ENCODE measurements at regions not wholly inside any gene's neighbourhood (a gene's known extent, or its start where the extent isn't known, plus 50 kb on each side); places are given as distances from the start of the nearest gene placed in this dataset.

DNA sequence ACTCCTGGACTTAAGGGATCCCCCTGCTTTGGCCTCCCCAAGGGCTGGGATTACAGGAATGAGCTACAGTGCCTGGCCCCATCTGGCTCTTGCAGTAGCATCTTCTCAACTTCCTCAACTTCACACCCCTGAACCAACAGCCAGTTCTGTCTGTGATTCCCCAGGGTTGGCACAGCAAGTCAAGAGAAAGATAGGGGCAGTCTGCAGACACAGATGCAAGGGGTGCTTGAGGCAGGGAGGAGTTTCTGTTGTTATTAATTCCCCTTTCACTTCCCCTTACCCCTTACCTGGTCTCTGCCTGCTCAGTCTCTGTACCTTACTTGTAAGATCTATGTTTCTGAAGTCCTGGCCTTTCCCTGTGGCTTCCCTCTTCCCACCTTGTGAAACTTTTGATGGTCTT, 54.1 kb upstream of the MEX3C start (continued):
- TF ChIP-seq TAF1 (IDR thresholded peaks at IDR 0.05; ENCODE audit: borderline replicate concordance, low read depth, low read length) (no peak), IKZF1 (conservative IDR thresholded peaks at IDR 0.05) (peak; percentile 68), IKZF2 (IDR thresholded peaks at IDR 0.05) (peak; percentile 63 to 70), ZNF622 (IDR thresholded peaks at IDR 0.05) (no peak), SUZ12 (IDR thresholded peaks at IDR 0.05; ENCODE audit: unreplicated experiment) (no peak), SPI1 (IDR thresholded peaks at IDR 0.05; ENCODE audit: borderline replicate concordance, insufficient read depth, low read depth, low read length) (peak; percentile 87), DPF2 (IDR thresholded peaks at IDR 0.05) (peak; percentile 48), ETV6 (conservative IDR thresholded peaks at IDR 0.05 in 1 of 2, IDR thresholded peaks at IDR 0.05 in 1 of 2; ENCODE audit: borderline replicate concordance in 1 of 2, low read depth in 1 of 2) (no peak), NFXL1 (IDR thresholded peaks at IDR 0.05; ENCODE audit: borderline replicate concordance) (no peak), ZBED1 (IDR thresholded peaks at IDR 0.05; ENCODE audit: borderline replicate concordance) (no peak), MTA2 (IDR thresholded peaks at IDR 0.05; ENCODE audit: low read depth) (peak; percentile 60; the same call in 1 of the 2 replicates), YY1 (IDR thresholded peaks at IDR 0.05; ENCODE audit: low read depth, low read length) (no peak), NR2F1 (conservative IDR thresholded peaks at IDR 0.05) (no peak), TARDBP (IDR thresholded peaks at IDR 0.05; ENCODE audit: borderline replicate concordance) (no peak), EGR1 (IDR thresholded peaks at IDR 0.05; ENCODE audit: borderline replicate concordance in 1 of 2, low read depth in 2 of 2, low read length in 2 of 2) (no peak), TCF12 (IDR thresholded peaks at IDR 0.05; ENCODE audit: low read depth, low read length) (no peak), POLR2A (IDR thresholded peaks at IDR 0.05; ENCODE audit: low read depth, low read length) (no peak), SUPT20H (IDR thresholded peaks at IDR 0.05; ENCODE audit: borderline replicate concordance, control insufficient read depth, low read depth, low read length) (no peak), JUNB (IDR thresholded peaks at IDR 0.05) (peak; percentile 20; the same call in 1 of the 2 replicates), RBBP5 (conservative IDR thresholded peaks at IDR 0.05) (no peak), BMI1 (IDR thresholded peaks at IDR 0.05; ENCODE audit: borderline replicate concordance) (no peak), MXI1 (IDR thresholded peaks at IDR 0.05; ENCODE audit: low read depth, low read length) (no peak)
- TF ChIP-seq, protein P1, sequence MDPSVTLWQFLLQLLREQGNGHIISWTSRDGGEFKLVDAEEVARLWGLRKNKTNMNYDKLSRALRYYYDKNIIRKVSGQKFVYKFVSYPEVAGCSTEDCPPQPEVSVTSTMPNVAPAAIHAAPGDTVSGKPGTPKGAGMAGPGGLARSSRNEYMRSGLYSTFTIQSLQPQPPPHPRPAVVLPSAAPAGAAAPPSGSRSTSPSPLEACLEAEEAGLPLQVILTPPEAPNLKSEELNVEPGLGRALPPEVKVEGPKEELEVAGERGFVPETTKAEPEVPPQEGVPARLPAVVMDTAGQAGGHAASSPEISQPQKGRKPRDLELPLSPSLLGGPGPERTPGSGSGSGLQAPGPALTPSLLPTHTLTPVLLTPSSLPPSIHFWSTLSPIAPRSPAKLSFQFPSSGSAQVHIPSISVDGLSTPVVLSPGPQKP (IDR thresholded peaks at IDR 0.05; ENCODE audit: low read depth, low read length) = no peak
- TF ChIP-seq, protein P2, sequence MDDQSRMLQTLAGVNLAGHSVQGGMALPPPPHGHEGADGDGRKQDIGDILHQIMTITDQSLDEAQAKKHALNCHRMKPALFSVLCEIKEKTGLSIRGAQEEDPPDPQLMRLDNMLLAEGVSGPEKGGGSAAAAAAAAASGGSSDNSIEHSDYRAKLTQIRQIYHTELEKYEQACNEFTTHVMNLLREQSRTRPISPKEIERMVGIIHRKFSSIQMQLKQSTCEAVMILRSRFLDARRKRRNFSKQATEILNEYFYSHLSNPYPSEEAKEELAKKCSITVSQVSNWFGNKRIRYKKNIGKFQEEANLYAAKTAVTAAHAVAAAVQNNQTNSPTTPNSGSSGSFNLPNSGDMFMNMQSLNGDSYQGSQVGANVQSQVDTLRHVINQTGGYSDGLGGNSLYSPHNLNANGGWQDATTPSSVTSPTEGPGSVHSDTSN (IDR thresholded peaks at IDR 0.05; ENCODE audit: insufficient replicate concordance, low read depth, low read length) = no peak
- TF ChIP-seq, protein P3, sequence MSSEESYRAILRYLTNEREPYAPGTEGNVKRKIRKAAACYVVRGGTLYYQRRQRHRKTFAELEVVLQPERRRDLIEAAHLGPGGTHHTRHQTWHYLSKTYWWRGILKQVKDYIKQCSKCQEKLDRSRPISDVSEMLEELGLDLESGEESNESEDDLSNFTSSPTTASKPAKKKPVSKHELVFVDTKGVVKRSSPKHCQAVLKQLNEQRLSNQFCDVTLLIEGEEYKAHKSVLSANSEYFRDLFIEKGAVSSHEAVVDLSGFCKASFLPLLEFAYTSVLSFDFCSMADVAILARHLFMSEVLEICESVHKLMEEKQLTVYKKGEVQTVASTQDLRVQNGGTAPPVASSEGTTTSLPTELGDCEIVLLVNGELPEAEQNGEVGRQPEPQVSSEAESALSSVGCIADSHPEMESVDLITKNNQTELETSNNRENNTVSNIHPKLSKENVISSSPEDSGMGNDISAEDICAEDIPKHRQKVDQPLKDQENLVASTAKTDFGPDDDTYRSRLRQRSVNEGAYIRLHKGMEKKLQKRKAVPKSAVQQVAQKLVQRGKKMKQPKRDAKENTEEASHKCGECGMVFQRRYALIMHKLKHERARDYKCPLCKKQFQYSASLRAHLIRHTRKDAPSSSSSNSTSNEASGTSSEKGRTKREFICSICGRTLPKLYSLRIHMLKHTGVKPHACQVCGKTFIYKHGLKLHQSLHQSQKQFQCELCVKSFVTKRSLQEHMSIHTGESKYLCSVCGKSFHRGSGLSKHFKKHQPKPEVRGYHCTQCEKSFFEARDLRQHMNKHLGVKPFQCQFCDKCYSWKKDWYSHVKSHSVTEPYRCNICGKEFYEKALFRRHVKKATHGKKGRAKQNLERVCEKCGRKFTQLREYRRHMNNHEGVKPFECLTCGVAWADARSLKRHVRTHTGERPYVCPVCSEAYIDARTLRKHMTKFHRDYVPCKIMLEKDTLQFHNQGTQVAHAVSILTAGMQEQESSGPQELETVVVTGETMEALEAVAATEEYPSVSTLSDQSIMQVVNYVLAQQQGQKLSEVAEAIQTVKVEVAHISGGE (CRISPR knock-in tag; IDR thresholded peaks at IDR 0.05) = no peak

Measured in GM12878 (cell line).